A549 (cell line): ENCODE measurements at regions not wholly inside any gene's neighbourhood (a gene's known extent, or its start where the extent isn't known, plus 50 kb on each side); places are given as distances from the start of the nearest gene placed in this dataset.

ENCODE experiments used
- ATAC-seq, 2 experiments: fragments of 200-7000 bp in 1 of 2; fragments of >200 bp in 1 of 2; cut with Nextera tagmentation in 1 of 2; cut with Tn5 transposase in 1 of 2; 3 replicates each; pipeline versions ENCODE4 v1.8.0 to v1.9.1; 2018 to 2020; ENCODE audit warnings: mild to moderate bottlenecking in 1 of 2, moderate library complexity in 1 of 2
- CTCF ChIA-PET: fragments of 300-600 bp; sonication (Branson Sonifier 250); formaldehyde crosslinking; extraction: SDS; loops from one replicate; lab custom pipeline; 2021; ENCODE audit warnings: antibody characterized with exemption, inconsistent platforms; lab: Yijun Ruan, JAX
- POLR2A ChIA-PET: fragments of 350-600 bp; formaldehyde crosslinking; extraction: SDS; loops from one replicate; lab custom pipeline; 2021; ENCODE audit warnings: antibody characterized with exemption, inconsistent platforms; lab: Yijun Ruan, JAX
- DNase-seq, 2 experiments: peaks; one replicate each; pipeline versions ENCODE4 v3.0.0 to v3.0.0-alpha.2; 2011 to 2016; ENCODE audit warnings: low read depth in 1 of 2, low spot score in 1 of 2
- FAIRE-seq: peaks from 2 replicates; lab custom pipeline; 2011; peaks lifted over from hg19 to GRCh38; lab: Jason Lieb, UNC
- H3K27ac ChIP-seq, 2 experiments: fragments of >200 bp; sonication (Bioruptor Twin); formaldehyde crosslinking; 3 replicates each; pipeline ENCODE4 v1.5.1; 2016 to 2017
- H3K4me1 ChIP-seq: fragments of >200 bp; sonication (Bioruptor Twin); formaldehyde crosslinking; 3 replicates; pipeline ENCODE4 v1.6.1; 2016
- H3K4me2 ChIP-seq: fragments of >200 bp; sonication (Bioruptor Twin); formaldehyde crosslinking; 3 replicates; pipeline ENCODE4 v1.6.1; 2016
- H3K4me3 ChIP-seq: fragments of >200 bp; sonication (Bioruptor Twin); formaldehyde crosslinking; 3 replicates; pipeline ENCODE4 v1.5.1; 2016
- H3K9me3 ChIP-seq: fragments of >200 bp; sonication (Bioruptor Twin); formaldehyde crosslinking; 3 replicates; pipeline ENCODE4 v1.6.1; 2016
- CEBPB ChIP-seq, 2 experiments: fragments of >200 bp in 1 of 2; sonication (Bioruptor Twin) in 1 of 2; formaldehyde crosslinking in 1 of 2; IDR thresholded peaks; 2 replicates each; pipeline ENCODE4 v1.6.1; 2012 to 2016
- CHD2 ChIP-seq: fragments of 150-350 bp; IDR thresholded peaks from 2 replicates; pipeline ENCODE4 v1.6.1; 2014; ENCODE audit warnings: low read length; ENCODE audit not compliant: partially characterized antibody
- CHD4 ChIP-seq: fragments of 200-600 bp; sonication (generic); IDR thresholded peaks from 2 replicates; pipeline ENCODE4 v1.6.1; 2016; ENCODE audit warnings: antibody characterized with exemption, mild to moderate bottlenecking, borderline replicate concordance
- EHMT2 ChIP-seq: fragments of 200-600 bp; sonication (generic); IDR thresholded peaks from 2 replicates; pipeline ENCODE4 v1.6.1; 2016; ENCODE audit warnings: antibody characterized with exemption, low read depth, mild to moderate bottlenecking, moderate library complexity
- FOSB ChIP-seq: fragments of 250-450 bp; sonication (Bioruptor Pico); IDR thresholded peaks from 2 replicates; pipeline ENCODE4 v1.5.0; 2020; ENCODE audit warnings: mild to moderate bottlenecking, moderate library complexity
- FOSL2 ChIP-seq, 2 experiments: fragments of 450-650 bp in 1 of 2; fragments of >200 bp in 1 of 2; sonication (Bioruptor Twin) in 1 of 2; formaldehyde crosslinking; IDR thresholded peaks; 2 replicates each; pipeline versions ENCODE4 v1.5.0 to v1.6.1; 2016 to 2020; ENCODE audit warnings: mild to moderate bottlenecking in 1 of 2, moderate library complexity in 1 of 2
- GATA3 ChIP-seq: IDR thresholded peaks from 2 replicates; pipeline ENCODE4 v1.6.1; 2012; ENCODE audit warnings: borderline replicate concordance
- HDAC2 ChIP-seq: fragments of 200-600 bp; sonication (generic); IDR thresholded peaks from 2 replicates; pipeline ENCODE4 v1.6.1; 2016
- HEYL ChIP-seq: fragments of 250-450 bp; sonication (Bioruptor Pico); IDR thresholded peaks from 2 replicates; pipeline ENCODE4 v1.8.0; 2021; ENCODE audit warnings: mild to moderate bottlenecking, moderate library complexity
- HOXB5 ChIP-seq: fragments of 250-450 bp; sonication (Bioruptor Pico); IDR thresholded peaks from 2 replicates; pipeline ENCODE4 v1.5.0; 2020; ENCODE audit warnings: mild to moderate bottlenecking, moderate library complexity
- KDM1A ChIP-seq: fragments of 200-600 bp; sonication (generic); IDR thresholded peaks from 2 replicates; pipeline ENCODE4 v1.6.1; 2016; ENCODE audit warnings: low read depth, mild to moderate bottlenecking
- MAZ ChIP-seq: fragments of 150-350 bp; IDR thresholded peaks from 2 replicates; pipeline ENCODE4 v1.6.1; 2014; ENCODE audit warnings: antibody characterized with exemption, low read depth, low read length, borderline replicate concordance
- NFE2L2 ChIP-seq: fragments of 150-350 bp; conservative IDR thresholded peaks from 2 replicates; pipeline ENCODE4 v1.6.1; 2014; ENCODE audit warnings: low read length
- NR3C1 ChIP-seq: fragments of >200 bp; sonication (Bioruptor Twin); formaldehyde crosslinking; IDR thresholded peaks from 3 replicates; pipeline ENCODE4 v1.6.1; 2017
- RARB ChIP-seq: fragments of 250-450 bp; sonication (Bioruptor Pico); IDR thresholded peaks from 2 replicates; pipeline ENCODE4 v1.8.0; 2021; ENCODE audit warnings: mild to moderate bottlenecking, moderate library complexity
- RCOR1 ChIP-seq: fragments of 150-350 bp; IDR thresholded peaks from 2 replicates; pipeline ENCODE4 v1.6.1; 2014; ENCODE audit warnings: antibody characterized with exemption, low read length, low read depth
- RFX5 ChIP-seq: fragments of 450-650 bp; IDR thresholded peaks from 2 replicates; pipeline ENCODE4 v1.7.1; 2014; ENCODE audit warnings: antibody characterized with exemption, mild to moderate bottlenecking, moderate library complexity
- ZC3H11A ChIP-seq: fragments of 450-650 bp; IDR thresholded peaks from 2 replicates; pipeline ENCODE4 v1.6.1; 2014; ENCODE audit warnings: antibody characterized with exemption, mild to moderate bottlenecking
- ZSCAN20 ChIP-seq: fragments of 250-450 bp; sonication (Bioruptor Pico); IDR thresholded peaks from 2 replicates; pipeline ENCODE4 v1.8.0; 2022; ENCODE audit warnings: mild to moderate bottlenecking, moderate library complexity
- WGBS: methylation state at CpG from one replicate; pipeline ENCODE4 v1.1.6; 2017; ENCODE audit errors: missing lambda C conversion rate; 5-methylcytosine and 5-hydroxymethylcytosine counted together
- TF ChIP-seq, protein P1 (sequence below): fragments of 450-650 bp; IDR thresholded peaks from 2 replicates; pipeline ENCODE4 v1.6.1; 2014; ENCODE audit warnings: antibody characterized with exemption
- TF ChIP-seq, protein P2 (sequence below): fragments of >200 bp; sonication (Bioruptor Twin); formaldehyde crosslinking; IDR thresholded peaks from 3 replicates; pipeline ENCODE4 v1.6.1; 2016
- TF ChIP-seq, protein P3 (sequence below): IDR thresholded peaks from 2 replicates; pipeline ENCODE4 v1.6.1; 2012
- TF ChIP-seq, protein P4 (sequence below): fragments of 250-450 bp; sonication (Bioruptor Pico); IDR thresholded peaks from 2 replicates; pipeline ENCODE4 v1.5.0; 2020; ENCODE audit warnings: low read depth, mild to moderate bottlenecking, moderate library complexity
- TF ChIP-seq, protein P5 (sequence below): fragments of 200-600 bp; sonication (generic); IDR thresholded peaks from 2 replicates; pipeline ENCODE4 v1.6.1; 2016; ENCODE audit warnings: antibody characterized with exemption, mild to moderate bottlenecking, moderate library complexity
- TF ChIP-seq, protein P6 (sequence below): fragments of >200 bp; sonication (Bioruptor Twin); formaldehyde crosslinking; IDR thresholded peaks from 3 replicates; pipeline ENCODE4 v1.5.1; 2016

DNA sequence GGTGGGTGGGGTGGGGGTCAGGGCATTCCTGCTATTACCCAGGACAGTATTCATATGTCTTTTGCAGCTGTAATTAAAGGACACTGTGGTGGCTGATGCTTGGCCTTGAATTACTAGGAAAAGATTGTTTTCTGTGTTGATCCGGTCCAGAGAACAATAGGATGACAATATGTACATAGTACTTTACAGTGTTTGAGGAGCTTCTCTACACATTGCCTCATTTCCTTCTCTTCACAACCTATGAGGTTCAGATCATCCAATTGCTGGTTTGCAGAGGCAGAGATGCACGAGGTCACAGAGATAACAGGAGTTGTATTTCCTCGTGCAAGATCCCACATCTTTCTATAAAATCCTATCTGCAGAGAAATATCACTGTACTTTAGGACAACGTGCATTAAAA, 119.5 kb downstream of the LIPG start:
- TF ChIP-seq CEBPB (IDR thresholded peaks at IDR 0.05) (no peak), CHD2 (no peak), RCOR1 (no peak), ZSCAN20 (CRISPR knock-in tag) (no peak), MAZ (no peak), KDM1A (no peak), FOSB (no peak), CHD4 (no peak), HOXB5 (no peak), HDAC2 (no peak), RARB (CRISPR knock-in tag) (no peak), NR3C1 (no peak), HEYL (CRISPR knock-in tag) (no peak)
- TF ChIP-seq, protein P1, sequence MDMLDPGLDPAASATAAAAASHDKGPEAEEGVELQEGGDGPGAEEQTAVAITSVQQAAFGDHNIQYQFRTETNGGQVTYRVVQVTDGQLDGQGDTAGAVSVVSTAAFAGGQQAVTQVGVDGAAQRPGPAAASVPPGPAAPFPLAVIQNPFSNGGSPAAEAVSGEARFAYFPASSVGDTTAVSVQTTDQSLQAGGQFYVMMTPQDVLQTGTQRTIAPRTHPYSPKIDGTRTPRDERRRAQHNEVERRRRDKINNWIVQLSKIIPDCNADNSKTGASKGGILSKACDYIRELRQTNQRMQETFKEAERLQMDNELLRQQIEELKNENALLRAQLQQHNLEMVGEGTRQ = no peak
- TF ChIP-seq, protein P2, sequence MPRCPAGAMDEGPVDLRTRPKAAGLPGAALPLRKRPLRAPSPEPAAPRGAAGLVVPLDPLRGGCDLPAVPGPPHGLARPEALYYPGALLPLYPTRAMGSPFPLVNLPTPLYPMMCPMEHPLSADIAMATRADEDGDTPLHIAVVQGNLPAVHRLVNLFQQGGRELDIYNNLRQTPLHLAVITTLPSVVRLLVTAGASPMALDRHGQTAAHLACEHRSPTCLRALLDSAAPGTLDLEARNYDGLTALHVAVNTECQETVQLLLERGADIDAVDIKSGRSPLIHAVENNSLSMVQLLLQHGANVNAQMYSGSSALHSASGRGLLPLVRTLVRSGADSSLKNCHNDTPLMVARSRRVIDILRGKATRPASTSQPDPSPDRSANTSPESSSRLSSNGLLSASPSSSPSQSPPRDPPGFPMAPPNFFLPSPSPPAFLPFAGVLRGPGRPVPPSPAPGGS = no peak
- TF ChIP-seq, protein P3, sequence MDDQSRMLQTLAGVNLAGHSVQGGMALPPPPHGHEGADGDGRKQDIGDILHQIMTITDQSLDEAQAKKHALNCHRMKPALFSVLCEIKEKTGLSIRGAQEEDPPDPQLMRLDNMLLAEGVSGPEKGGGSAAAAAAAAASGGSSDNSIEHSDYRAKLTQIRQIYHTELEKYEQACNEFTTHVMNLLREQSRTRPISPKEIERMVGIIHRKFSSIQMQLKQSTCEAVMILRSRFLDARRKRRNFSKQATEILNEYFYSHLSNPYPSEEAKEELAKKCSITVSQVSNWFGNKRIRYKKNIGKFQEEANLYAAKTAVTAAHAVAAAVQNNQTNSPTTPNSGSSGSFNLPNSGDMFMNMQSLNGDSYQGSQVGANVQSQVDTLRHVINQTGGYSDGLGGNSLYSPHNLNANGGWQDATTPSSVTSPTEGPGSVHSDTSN = no peak
- TF ChIP-seq, protein P4, sequence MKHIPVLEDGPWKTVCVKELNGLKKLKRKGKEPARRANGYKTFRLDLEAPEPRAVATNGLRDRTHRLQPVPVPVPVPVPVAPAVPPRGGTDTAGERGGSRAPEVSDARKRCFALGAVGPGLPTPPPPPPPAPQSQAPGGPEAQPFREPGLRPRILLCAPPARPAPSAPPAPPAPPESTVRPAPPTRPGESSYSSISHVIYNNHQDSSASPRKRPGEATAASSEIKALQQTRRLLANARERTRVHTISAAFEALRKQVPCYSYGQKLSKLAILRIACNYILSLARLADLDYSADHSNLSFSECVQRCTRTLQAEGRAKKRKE (CRISPR knock-in tag) = no peak
- TF ChIP-seq, protein P5, sequence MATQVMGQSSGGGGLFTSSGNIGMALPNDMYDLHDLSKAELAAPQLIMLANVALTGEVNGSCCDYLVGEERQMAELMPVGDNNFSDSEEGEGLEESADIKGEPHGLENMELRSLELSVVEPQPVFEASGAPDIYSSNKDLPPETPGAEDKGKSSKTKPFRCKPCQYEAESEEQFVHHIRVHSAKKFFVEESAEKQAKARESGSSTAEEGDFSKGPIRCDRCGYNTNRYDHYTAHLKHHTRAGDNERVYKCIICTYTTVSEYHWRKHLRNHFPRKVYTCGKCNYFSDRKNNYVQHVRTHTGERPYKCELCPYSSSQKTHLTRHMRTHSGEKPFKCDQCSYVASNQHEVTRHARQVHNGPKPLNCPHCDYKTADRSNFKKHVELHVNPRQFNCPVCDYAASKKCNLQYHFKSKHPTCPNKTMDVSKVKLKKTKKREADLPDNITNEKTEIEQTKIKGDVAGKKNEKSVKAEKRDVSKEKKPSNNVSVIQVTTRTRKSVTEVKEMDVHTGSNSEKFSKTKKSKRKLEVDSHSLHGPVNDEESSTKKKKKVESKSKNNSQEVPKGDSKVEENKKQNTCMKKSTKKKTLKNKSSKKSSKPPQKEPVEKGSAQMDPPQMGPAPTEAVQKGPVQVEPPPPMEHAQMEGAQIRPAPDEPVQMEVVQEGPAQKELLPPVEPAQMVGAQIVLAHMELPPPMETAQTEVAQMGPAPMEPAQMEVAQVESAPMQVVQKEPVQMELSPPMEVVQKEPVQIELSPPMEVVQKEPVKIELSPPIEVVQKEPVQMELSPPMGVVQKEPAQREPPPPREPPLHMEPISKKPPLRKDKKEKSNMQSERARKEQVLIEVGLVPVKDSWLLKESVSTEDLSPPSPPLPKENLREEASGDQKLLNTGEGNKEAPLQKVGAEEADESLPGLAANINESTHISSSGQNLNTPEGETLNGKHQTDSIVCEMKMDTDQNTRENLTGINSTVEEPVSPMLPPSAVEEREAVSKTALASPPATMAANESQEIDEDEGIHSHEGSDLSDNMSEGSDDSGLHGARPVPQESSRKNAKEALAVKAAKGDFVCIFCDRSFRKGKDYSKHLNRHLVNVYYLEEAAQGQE = no peak
- H3K4me2 ChIP-seq = no peak overlapping the region
- ChIA-PET CTCF (no interaction called here), POLR2A (no interaction called here)
- 24% methylated on average over 4 of the region's 4 CpGs for WGBS
- ATAC-seq = no peak
- DNase-seq = peak in 1 of 2 experiments; percentile 6
- no peaks in the 10 kb centered on the region for H3K9me3 ChIP-seq
- H3K4me3 ChIP-seq = no peak overlapping the region
- H3K27ac ChIP-seq = no peak overlapping the region
- peaks cover 4% of the 10 kb centered on the region; the same call in 1 of the 3 replicates for H3K4me1 ChIP-seq
- no peak for FAIRE-seq

DNA sequence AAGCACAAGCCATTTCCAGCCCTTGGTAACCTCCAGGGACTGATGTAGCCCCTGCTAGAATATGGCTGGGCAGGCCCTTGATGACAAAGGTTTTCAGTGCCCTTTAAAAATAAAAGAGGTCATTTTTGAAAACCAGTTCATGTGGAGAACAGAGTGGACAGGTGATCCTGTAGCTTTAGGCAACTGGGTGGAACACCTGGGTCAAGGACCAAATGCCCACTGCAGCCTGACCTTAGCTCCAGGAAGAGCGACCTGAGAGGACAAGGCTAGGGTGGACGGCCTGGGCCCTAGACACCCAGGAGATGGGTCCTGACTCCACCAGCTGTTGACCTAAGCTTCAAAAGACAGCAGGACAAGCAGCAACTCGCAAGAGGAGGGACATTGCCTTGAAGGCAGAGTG, 116.6 kb downstream of the LIPG start:
- DNase-seq (no peak), FAIRE-seq (no peak)
- CTCF ChIA-PET = no interaction called here
- POLR2A ChIA-PET = no interaction called here
- no peak overlapping the region for H3K27ac ChIP-seq
- no peak for TF ChIP-seq GATA3
- TF ChIP-seq HEYL (CRISPR knock-in tag) = no peak
- TF ChIP-seq, protein P6, sequence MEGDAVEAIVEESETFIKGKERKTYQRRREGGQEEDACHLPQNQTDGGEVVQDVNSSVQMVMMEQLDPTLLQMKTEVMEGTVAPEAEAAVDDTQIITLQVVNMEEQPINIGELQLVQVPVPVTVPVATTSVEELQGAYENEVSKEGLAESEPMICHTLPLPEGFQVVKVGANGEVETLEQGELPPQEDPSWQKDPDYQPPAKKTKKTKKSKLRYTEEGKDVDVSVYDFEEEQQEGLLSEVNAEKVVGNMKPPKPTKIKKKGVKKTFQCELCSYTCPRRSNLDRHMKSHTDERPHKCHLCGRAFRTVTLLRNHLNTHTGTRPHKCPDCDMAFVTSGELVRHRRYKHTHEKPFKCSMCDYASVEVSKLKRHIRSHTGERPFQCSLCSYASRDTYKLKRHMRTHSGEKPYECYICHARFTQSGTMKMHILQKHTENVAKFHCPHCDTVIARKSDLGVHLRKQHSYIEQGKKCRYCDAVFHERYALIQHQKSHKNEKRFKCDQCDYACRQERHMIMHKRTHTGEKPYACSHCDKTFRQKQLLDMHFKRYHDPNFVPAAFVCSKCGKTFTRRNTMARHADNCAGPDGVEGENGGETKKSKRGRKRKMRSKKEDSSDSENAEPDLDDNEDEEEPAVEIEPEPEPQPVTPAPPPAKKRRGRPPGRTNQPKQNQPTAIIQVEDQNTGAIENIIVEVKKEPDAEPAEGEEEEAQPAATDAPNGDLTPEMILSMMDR = no peak
- no peak for TF ChIP-seq ZC3H11A
- no peak for TF ChIP-seq FOSL2 (IDR thresholded peaks at IDR 0.05)
- TF ChIP-seq FOSL2 (CRISPR knock-in tag; IDR thresholded peaks at IDR 0.05) = no peak
- no peak for TF ChIP-seq NFE2L2
- TF ChIP-seq KDM1A = no peak
- no peak for TF ChIP-seq EHMT2
- TF ChIP-seq RFX5 = no peak
- TF ChIP-seq, all 56 proteins: peak for 0
- Histone ChIP-seq H3K4me3 (no peak overlapping the region), H3K4me2 (no peak overlapping the region), H3K4me1 (no peaks in the 10 kb centered on the region), H3K9me3 (no peaks in the 10 kb centered on the region)
- no peak for ATAC-seq
- 72% methylated on average over 2 of the region's 3 CpGs for WGBS
